SK-MEL-5 (cell line): ENCODE measurements at regions not wholly inside any gene's neighbourhood (a gene's known extent, or its start where the extent isn't known, plus 50 kb on each side); places are given as distances from the start of the nearest gene placed in this dataset.

Experiments used
- DNase-seq: peaks from one replicate; pipeline ENCODE4 v3.0.0-alpha.2; 2016; ENCODE audit warnings: low read depth, low spot score
- in situ Hi-C: cut with HindIII; loops from 2 replicates; pipeline ENCODE4 v1.10.0; 2016; ENCODE audit warnings: low sequenced_read_pairs, high pct_unique_total_duplicates, low pct_unique_long_range_greater_than_20kb

DNA sequence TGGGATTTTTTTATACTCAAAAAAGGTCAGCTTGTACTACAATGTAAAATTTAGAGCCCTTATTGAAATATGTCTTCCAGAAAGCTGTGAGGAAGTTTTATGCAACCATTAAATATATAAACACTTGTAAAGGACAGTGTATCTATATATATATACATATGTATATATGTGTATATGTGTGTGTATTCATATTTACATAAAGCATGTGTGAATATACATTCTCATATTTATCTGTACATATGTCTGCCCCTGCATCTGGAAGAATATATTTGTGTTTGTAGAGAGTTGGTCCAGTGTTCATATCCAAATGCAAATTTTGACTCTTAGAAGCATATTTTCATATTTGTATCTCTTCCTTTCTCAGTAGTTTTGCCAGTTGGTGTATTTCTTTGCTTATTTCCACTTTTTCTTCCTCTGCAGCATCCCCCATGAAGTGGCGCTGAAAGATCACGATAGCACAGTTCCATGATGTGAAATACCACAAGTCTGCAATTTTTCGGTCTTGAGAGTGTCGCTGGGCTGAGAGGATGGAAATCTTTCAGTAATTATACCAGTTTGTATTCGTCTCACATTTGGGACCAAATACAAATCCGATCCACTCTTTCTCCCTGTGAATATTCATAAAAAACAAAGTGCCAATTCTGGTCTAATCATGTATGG lies 311.7 kb upstream of the DPH6 start:
- no peak for DNase-seq

DNA sequence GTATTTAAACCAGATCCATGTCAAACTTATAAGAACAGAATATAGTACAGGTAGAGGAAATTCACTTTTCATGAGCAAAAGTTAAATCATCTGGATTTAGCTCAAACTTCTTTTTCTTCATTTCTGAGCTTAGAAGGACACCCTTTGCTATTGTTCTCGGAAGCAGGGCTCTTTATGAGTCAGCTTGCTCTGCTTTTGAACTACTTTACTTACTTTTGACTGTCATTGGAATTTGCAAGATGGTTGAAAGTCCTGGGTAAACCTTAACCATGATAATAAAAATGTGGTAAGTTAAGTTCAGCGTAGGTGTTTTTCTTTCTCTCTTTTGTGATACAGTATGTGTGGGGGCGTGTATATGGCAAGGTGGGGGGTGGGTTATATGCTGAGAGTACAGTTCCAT lies 312.7 kb upstream of the DPH6 start:
- no peak for DNase-seq
- in situ Hi-C loops = no loop called here

More for the DNA sequence above, 311.7 kb upstream of the DPH6 start:
- in situ Hi-C loops = no loop called here

DNA sequence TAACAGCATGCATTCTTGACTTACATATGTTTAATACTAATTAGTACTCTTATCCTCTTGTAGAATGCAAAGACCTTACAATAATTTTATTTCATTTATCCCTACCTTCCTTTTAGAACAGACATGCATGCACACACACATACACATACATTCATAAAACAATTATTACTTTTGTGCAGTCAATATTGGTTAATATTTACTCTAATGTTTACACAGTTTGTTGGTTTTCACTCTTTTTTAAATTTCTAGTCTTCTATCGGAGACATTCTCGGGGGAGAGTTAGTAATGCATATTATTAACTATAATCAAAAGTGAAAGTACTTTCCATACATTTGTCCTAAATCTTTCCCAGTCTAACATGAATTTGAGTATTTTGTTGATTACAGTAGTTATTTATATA lies 317.7 kb upstream of the DPH6 start:
- in situ Hi-C loops = no loop called here
- DNase-seq = no peak

DNA sequence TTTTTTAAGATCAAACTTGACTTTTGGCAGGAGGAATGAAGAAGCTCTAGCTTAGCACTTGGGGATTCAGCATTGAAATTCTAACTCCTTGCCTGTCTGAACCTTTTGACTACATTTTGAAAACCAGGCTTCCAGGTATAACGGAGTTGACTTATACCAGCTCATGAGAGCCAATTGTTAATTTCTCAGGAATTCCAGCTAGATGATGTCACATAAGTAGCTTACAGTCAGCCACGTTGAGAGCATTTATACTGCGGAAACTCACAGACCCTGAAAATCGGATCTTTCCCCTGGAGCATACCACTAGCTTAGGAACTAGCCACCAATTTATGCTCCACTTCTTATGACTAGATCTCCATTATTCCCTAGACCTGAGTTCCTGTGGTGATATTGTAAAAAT lies 321.4 kb upstream of the DPH6 start:
- no peak for DNase-seq
- in situ Hi-C loops = no loop called here

DNA sequence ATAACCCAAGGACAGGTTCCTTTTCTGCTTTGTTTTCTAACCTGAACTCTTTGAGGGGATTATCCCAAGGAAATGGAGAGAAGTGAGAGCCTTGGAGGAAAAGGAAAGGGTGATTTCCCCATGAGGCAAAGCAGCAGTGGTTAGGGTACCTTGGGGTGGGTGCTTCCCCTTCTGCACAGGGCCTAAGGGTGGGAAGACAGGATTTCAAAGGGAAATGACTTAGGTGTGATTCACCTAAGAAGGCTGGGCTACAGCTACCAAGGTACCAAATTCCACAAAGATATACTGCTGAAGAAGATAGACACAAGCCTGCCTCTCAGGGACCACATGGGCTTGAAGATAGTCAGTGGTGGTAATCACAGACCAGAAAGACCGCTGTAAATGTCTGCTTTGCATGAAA lies 325.3 kb upstream of the DPH6 start:
- no peak for DNase-seq

DNA sequence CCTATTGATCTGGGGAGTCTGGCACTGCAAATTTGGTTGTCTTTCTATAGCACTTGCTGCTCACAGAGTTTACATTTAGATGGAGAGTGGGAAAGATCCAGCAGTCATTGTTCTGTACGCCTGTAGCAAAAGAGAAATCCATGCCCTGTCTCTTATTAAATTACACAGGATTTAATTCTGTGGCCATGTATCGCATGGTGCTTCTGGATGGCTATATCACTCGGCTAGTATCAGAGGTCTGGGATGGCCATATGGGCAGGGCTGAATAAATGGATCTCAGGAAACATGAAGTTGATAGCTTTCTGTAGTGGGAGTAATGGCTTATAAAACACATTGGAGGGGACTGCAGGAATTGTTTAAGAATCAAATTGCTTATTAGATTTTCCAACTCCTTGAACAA lies 325.8 kb upstream of the DPH6 start:
- in situ Hi-C loops = no loop called here
- no peak for DNase-seq

More for the DNA sequence above, 325.3 kb upstream of the DPH6 start:
- in situ Hi-C loops = no loop called here

DNA sequence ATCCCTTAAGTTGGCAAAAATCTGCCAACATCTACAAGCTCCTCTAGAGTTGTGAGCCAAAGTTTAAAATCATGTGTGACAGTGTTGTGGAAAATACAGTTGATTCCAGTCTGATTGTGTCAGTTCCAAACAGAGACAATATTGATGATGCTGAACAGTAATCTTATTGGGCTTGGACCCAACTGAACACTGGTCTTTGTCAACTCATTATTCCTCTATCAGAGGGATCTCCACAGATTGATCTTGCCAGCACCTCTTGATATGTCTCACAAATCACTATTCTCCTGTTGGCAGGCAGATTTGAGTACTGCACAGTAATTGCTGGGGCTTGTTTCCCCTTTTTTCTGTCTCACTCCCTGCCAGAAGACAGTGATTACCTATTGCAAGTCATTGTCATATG lies 326.6 kb upstream of the DPH6 start:
- in situ Hi-C loops = no loop called here
- DNase-seq = no peak

DNA sequence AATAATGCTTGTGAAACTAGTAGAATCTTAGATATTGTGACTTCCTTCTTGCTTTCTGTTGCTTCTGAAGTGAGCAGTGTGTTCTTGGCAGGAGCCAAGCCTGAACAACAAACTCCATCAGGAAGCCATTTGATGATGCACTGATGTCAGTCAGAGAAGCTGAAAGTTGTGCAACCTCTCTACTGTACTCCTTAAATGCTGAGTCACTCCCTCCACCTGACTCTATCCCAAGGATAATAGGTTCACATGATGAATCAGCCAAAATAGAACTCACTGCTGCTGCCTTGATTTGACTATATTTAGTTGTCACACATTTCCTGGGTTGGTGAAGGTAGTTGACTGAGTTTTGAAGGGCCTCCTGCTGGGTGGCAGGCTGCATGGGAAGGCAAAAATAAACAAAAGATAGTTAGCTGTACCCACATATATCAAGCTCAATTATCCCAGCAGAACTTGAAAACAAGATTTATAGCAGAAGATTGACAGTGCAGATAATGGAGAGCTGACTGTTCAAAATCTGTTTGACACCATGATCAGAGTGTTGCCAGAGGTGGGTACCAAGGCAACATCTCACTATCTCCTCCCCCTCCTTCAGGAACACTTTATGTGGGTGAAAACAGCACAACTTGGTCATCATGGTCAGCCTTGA lies 328.4 kb upstream of the DPH6 start:
- no peak for DNase-seq
- in situ Hi-C loops = no loop called here

DNA sequence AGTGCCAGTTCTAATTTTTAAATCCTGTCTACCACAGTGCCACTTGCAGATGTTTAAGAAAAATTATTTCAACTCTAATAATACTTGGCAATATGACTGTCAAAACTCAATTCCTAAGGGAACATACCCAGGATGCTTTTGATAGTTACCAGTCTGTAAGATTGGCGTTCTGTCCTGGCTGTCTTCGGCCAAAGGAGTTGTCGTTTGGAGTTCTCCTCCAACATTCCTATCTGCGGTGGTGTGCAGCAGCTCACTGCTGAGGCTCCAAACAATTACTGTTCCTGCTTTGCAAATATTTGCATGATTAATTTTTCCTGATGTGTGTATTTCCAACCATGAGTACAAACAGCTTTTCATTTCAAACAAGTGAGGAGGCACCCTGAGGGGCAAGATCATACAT lies 330.8 kb upstream of the DPH6 start:
- no peak for DNase-seq
- in situ Hi-C loops = no loop called here

DNA sequence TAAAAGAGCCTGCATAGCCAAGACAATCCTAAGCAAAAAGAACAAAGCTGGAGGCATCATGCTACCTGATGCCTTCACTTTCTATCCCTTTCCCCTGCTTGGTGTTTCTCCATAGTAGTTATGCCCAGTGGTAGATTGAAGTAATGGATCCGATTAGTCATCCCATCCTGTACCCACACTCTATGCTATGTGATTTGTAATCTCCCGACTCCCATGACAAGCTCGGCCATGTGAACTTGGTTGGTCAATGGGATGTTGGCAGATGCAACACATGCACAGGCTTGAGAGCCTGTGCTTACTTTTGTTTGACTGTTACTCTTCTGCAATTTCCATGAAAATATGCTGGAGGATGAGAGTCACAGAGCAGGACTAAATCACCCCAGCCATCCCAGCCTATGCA lies 334.9 kb upstream of the DPH6 start:
- DNase-seq = no peak
- in situ Hi-C loops = no loop called here

DNA sequence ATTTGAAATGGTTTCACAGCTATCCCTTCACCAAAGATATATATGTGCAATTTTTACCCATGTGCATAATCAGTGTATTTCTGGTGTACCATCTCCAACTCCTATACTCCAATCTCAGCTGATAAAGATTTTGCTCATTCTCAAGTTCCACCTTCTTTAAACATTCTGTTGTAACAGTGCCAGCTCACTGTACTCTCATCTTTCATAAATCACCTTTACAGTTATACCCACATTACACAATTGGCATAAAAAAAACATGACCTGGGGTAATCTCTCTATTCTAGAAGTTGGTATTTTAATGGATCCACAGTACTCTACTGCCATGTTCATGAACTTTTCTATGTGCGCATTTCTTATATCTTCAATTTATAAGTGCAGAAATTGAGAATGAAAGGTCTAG lies 339.9 kb upstream of the DPH6 start:
- DNase-seq = no peak
- in situ Hi-C loops = no loop called here

DNA sequence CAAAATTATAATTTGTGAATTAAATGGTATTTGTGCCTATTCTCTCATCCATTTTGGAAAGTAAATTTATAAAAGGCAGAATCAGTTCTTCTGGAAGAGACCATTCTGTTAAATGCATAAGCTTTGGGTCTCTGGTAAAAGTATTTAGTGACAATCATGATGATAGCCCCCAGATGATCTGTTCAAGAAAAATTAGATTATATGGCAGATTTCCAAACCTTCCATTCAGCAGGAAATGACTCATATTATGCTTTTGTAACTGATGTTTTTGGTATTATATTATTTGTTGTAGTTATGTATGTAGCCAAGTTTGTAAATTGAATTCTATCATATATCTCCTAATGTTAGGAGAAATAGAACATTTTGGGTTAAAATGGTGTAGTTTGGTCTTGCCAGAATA lies 340.8 kb upstream of the DPH6 start:
- DNase-seq = no peak

DNA sequence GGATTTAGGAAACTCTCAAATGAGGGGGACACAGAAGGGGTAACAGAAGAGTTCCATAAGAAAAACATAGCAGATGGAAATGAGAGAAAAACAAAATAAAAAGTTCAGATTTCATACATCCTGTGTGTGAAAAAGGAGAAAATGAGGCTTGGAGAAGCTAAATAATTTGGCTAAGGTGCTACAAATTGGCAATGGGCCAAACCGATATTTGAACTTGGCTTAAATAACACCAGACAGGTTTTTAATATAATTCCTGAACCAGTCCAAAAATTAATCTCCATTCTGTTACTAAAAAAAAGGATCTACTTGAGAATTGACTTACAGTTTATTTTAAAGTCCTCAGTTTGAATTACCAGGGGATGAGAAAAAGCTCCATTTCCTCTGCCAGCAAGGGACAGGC lies 342.9 kb upstream of the DPH6 start:
- no peak for DNase-seq
- in situ Hi-C loops = no loop called here

More for the DNA sequence above, 340.8 kb upstream of the DPH6 start:
- in situ Hi-C loops = no loop called here

DNA sequence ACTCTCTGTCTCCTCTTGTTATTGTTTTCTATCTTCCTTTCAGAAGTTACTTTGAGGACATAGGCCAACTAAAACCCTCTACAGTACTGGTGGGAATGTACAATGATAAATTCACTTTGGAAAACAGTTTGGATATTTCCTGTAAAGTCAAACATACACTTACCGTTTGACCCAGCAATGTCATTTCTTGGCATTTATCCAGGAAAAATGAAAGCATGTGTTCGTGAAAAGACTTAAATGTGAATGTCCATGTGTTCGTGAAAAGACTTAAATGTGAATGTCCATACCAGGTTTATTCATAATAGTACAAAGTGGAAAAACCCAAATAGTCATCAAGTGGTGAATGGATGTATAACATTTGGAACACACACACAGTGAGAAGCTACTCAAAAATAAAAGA lies 361.5 kb upstream of the DPH6 start:
- no peak for DNase-seq

DNA sequence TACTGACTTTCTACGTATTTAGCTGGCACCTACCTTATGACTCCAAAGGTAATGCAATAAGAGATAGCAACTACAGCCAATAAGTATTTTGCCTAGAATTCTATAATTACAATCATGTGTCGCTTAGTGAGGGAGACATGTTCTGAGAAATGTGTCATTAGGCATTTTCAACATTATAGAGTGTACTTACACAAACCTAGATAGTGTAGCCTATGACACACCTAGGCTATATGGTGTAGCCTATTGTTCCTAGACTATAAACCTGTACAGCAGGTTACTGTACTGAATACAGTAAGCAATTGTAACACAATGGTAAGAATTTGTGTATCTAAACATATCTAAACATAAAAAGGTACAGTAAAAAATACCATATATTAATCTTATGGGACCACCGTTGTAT lies 363.4 kb upstream of the DPH6 start:
- DNase-seq = no peak
- in situ Hi-C loops = no loop called here

More for the DNA sequence above, 361.5 kb upstream of the DPH6 start:
- in situ Hi-C loops = no loop called here

DNA sequence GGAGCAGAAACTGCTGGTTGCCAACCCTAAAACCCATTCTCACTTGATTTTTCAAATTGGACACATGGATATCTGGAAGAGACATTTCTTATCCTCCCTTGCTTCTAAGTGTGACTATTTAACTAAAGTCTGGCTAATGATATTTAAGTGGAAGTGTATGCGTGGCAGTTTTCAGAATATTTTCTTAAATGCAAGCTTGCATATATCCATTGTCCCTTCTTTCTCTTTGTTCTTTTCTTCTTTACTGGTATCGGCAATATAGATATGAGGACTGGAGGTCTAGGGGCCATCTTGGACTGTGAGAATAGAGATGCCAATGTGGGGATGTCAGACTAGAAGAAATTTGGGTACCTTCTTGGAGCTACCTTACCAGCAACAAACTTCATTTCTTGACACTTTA lies 364.3 kb upstream of the DPH6 start:
- DNase-seq = no peak
- in situ Hi-C loops = no loop called here

DNA sequence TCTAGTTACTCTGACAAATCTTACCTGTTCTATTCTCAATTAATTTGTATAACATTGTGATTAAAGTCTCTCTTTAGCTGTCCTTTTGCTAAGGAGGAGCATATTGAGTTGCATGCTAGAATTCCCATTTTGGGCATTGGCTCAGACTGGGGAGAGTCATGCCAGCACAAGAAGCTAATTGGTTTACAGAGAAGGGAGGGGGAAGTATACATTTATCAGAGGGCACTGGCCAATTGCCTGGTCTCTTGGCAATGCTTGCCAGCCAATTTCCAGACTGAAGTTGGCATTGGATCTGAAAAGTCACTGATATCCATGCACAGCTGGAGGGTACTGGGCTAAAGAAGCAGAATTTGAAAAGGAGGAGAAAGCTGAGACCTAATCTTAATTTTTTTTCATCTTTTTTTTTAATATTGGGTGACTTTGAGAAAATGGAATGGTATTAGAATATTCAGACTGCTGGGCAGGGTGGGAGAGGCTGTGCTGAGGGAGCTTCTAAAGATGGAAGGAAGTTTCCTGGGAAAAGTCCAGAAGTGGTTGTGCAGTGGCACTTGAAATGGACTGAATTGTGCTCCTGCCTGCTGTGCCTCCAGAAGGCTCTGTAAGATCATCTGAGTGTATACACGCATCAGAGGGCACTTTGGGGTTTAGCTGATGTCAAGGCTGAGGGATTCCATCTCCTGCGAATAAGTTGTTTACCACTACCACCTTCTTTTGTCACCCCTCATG lies 365.2 kb upstream of the DPH6 start:
- no peak for DNase-seq
- in situ Hi-C loops = no loop called here

DNA sequence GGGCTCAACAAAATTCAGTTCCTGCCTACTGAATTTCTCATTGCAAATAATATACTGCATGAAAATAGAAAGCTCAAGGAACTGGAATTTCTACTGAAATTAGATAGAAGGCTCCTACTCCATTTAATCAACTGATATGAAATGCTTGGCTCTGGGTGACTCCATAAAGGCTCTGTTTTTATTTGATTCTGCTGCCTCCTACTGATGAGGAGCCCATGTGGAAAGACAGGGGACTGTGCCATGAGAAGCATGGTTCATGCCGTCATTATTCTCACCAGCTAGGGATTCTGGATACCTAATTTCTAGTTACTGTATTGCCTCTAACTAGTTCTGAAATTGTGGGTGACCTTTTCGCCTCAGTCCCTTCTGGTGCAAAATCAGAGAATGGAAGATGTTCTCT lies 366.2 kb upstream of the DPH6 start:
- DNase-seq = peak; percentile 41
- in situ Hi-C loops = no loop called here

DNA sequence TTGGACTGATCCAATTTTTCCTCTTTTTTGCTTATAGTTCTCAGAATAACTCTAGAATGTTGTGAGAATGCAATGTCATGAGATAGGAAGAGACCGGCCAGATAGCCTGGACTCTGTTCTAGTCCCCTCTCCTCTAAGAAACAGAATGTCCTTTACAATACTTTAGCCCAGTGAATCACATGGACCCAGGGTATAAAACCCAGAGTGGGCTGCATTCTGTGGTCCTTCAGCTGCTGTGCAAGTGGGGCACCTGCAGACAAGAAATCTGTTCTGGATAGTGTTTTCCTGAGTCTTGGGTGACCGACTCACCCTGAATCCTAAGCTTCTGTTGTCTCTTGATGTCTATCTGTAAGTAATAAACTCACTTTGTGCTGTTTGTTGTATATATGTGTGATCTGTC lies 368.6 kb upstream of the DPH6 start:
- in situ Hi-C loops = no loop called here
- DNase-seq = no peak
